Smooth muscle cell (in vitro differentiated cells): ENCODE measurements at regions not wholly inside any gene's neighbourhood (a gene's known extent, or its start where the extent isn't known, plus 50 kb on each side); places are given as distances from the start of the nearest gene placed in this dataset.

Experiments used
- DNase-seq: peaks from one replicate; lab custom pipeline; 2025; ENCODE audit not compliant: unreplicated experiment; lab: John Stamatoyannopoulos, UW
- H2AFZ ChIP-seq: fragments of 200-600 bp; sonication (generic); 2 replicates; pipeline ENCODE4 v1.6.0; 2016; ENCODE audit warnings: antibody characterized with exemption, low read depth, mild to moderate bottlenecking
- H3F3A ChIP-seq: fragments of 200-600 bp; sonication (generic); 2 replicates; pipeline ENCODE4 v1.6.0; 2017; ENCODE audit warnings: antibody characterized with exemption, low read depth
- H3K27ac ChIP-seq: fragments of 200-600 bp; sonication (generic); 2 replicates; pipeline ENCODE4 v1.5.1; 2016; ENCODE audit warnings: low read depth, mild to moderate bottlenecking
- H3K27me3 ChIP-seq: fragments of 200-600 bp; sonication (generic); 2 replicates; pipeline ENCODE4 v1.6.1; 2016; ENCODE audit warnings: low read depth, mild to moderate bottlenecking
- H3K36me3 ChIP-seq: fragments of 200-600 bp; sonication (generic); 2 replicates; pipeline ENCODE4 v1.5.1; 2016; ENCODE audit warnings: low read depth
- H3K4me1 ChIP-seq: fragments of 200-600 bp; sonication (generic); 2 replicates; pipeline ENCODE4 v1.5.1; 2016; ENCODE audit warnings: low read depth
- H3K4me2 ChIP-seq: fragments of 200-600 bp; sonication (generic); 2 replicates; pipeline ENCODE4 v1.6.0; 2016; ENCODE audit warnings: mild to moderate bottlenecking
- H3K4me3 ChIP-seq: fragments of 200-600 bp; sonication (generic); 2 replicates; pipeline ENCODE4 v1.5.1; 2016; ENCODE audit warnings: mild to moderate bottlenecking
- H3K79me2 ChIP-seq: fragments of 200-600 bp; sonication (generic); 2 replicates; pipeline ENCODE4 v1.6.0; 2016; ENCODE audit warnings: low read depth, mild to moderate bottlenecking
- H3K9ac ChIP-seq: fragments of 200-600 bp; sonication (generic); 2 replicates; pipeline ENCODE4 v1.6.0; 2016; ENCODE audit warnings: low read depth
- H3K9me3 ChIP-seq: fragments of 200-600 bp; sonication (generic); replicated peaks from 2 replicates; pipeline ENCODE4 v1.5.1; 2016; ENCODE audit warnings: low read depth
- H4K20me1 ChIP-seq: fragments of 200-600 bp; sonication (generic); 2 replicates; pipeline ENCODE4 v1.6.0; 2016; ENCODE audit warnings: low read depth
- CTCF ChIP-seq: fragments of 200-600 bp; sonication (generic); IDR thresholded peaks from 2 replicates; pipeline ENCODE4 v1.5.1; 2017; ENCODE audit warnings: borderline replicate concordance, mild to moderate bottlenecking, antibody characterized with exemption; ENCODE audit not compliant: insufficient read depth, poor library complexity, severe bottlenecking

- H3F3A ChIP-seq, result no peaks in the 10 kb centered on the region
- H3K27ac ChIP-seq, result no peak overlapping the region
- no peak overlapping the region for H2AFZ ChIP-seq
- no peaks in the 10 kb centered on the region for H3K36me3 ChIP-seq
- H3K27me3 ChIP-seq, result no peaks in the 10 kb centered on the region
- H3K4me3 ChIP-seq, result no peak overlapping the region
- peaks cover 5% of the 10 kb centered on the region for H3K9me3 ChIP-seq
- H3K4me1 ChIP-seq, result peaks cover 3% of the 10 kb centered on the region
- H3K9ac ChIP-seq, result no peak overlapping the region
- no peak overlapping the region for H3K4me2 ChIP-seq
- H4K20me1 ChIP-seq, result no peaks in the 10 kb centered on the region
- no peak for DNase-seq
- H3K79me2 ChIP-seq, result no peaks in the 10 kb centered on the region
- no peak for TF ChIP-seq CTCF
Measured at GRCh38 chrX:13868591-13868990, 51.7 kb upstream of the GPM6B start.
